HG03460 (cell line): ENCODE measurements at regions not wholly inside any gene's neighbourhood (a gene's known extent, or its start where the extent isn't known, plus 50 kb on each side); places are given as distances from the start of the nearest gene placed in this dataset.
"Not testable (repeated sequence)": the region's sequence is repeated elsewhere in the genome, so short reads cannot be mapped to it uniquely, and the experiment has no call there.

ENCODE experiments used
- ATAC-seq: cut with Tn5 transposase; IDR thresholded peaks from one replicate; pipeline ENCODE4 v1.9.1; 2021; ENCODE audit not compliant: unreplicated experiment

DNA sequence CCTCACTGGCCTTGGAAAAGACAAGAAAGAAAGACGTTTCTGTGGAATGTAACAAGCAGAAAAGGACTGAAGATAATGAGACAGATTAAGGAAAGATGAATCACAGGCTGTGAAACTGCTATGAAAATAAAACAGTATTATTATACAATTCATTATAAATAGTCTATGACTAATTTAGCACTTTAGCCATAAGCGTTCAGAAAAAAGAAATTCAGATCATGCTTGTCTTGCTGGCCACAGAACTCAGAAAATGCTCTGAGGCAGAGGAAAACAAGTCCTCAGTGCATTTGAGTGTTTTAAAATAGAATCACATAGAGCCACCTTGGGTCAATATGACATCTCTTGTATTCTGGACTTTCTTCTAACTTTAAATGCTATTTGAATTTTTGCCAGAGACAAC lies 65.9 kb upstream of the NBPF26 start:
- not testable (repeated sequence) for ATAC-seq

- ATAC-seq: not testable (repeated sequence)
Observed at GRCh38 chr1:120658622-120659021, 65.1 kb upstream of the NBPF26 start.

DNA sequence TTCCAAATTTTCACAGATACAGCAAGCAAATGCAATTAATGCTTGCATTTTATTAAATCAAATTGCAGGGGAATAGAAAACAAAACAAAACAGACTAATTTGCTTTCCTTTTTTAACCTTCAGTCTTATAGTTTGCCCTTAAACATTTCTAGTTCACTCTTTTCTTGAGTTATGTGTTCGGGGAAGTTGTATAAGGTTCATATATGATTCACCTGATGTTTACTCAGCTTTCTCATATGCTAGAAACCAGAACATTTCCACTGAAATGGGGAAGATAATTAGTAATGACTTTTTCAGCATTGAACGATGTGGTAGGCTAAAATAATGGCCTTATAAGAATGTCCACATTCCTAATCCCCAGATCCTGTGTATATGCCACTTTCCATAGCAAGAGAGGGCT lies 64.6 kb upstream of the NBPF26 start:
- ATAC-seq: not testable (repeated sequence)

- not testable (repeated sequence) for ATAC-seq
Observed at GRCh38 chr1:120664376-120665249, 59.1 kb upstream of the NBPF26 start.

DNA sequence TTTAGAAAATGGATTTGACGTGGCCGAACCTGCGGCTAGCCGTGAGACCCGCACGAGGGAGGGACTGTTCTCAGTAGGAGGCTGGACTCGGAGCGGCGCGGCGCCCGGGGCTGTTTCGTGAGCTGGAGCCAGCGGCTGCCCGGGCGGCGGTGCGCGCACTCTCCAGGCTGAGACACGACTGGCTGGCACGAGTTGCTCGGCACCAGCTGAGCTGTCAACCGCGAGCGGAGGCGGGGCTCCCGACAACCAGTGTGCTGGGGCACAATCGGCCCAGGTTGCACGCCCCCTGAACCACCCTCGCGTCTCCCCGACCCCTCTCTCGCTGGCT lies 58.5 kb upstream of the NBPF26 start:
- ATAC-seq: not testable (repeated sequence)

DNA sequence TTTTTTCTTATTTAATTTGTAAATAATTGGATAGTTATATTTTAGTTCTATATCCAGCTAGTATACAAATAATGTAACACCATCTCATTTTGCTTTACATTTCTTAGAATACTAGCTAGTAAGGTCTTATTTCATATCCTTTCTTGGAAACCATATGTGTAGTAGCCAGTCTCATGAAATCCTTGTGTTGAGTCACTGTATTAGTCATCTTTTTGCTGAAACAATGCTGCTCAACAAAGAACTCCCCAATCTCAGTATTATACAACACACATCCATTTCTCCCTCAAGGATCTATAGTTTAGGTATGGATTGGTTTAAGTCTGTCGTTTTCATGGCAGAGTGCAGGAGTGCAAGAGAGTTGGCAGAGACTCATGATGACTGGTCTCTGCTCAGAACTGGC lies 55.6 kb upstream of the NBPF26 start:
- not testable (repeated sequence) for ATAC-seq
